DND-41 (cell line): ENCODE measurements at regions not wholly inside any gene's neighbourhood (a gene's known extent, or its start where the extent isn't known, plus 50 kb on each side); places are given as distances from the start of the nearest gene placed in this dataset.

ENCODE experiments used
- EZH2 ChIP-seq: IDR thresholded peaks from 3 replicates; pipeline ENCODE4 v1.6.1; 2012; ENCODE audit warnings: borderline replicate concordance, low read depth, mild to moderate bottlenecking, moderate library complexity, low read length, inconsistent platforms; ENCODE audit not compliant: severe bottlenecking
- TF ChIP-seq, protein P1 (sequence below): IDR thresholded peaks from 2 replicates; pipeline ENCODE4 v1.5.1; 2012; ENCODE audit warnings: borderline replicate concordance, low read length, moderate library complexity, mild to moderate bottlenecking; ENCODE audit not compliant: poor library complexity, severe bottlenecking; ENCODE audit errors: extremely low read depth

GRCh38 chr3:88610820-88611219, 461.1 kb downstream of the C3orf38 start:
- TF ChIP-seq, protein P1, sequence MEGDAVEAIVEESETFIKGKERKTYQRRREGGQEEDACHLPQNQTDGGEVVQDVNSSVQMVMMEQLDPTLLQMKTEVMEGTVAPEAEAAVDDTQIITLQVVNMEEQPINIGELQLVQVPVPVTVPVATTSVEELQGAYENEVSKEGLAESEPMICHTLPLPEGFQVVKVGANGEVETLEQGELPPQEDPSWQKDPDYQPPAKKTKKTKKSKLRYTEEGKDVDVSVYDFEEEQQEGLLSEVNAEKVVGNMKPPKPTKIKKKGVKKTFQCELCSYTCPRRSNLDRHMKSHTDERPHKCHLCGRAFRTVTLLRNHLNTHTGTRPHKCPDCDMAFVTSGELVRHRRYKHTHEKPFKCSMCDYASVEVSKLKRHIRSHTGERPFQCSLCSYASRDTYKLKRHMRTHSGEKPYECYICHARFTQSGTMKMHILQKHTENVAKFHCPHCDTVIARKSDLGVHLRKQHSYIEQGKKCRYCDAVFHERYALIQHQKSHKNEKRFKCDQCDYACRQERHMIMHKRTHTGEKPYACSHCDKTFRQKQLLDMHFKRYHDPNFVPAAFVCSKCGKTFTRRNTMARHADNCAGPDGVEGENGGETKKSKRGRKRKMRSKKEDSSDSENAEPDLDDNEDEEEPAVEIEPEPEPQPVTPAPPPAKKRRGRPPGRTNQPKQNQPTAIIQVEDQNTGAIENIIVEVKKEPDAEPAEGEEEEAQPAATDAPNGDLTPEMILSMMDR, result no peak
- TF ChIP-seq EZH2, result no peak
